Gastroesophageal sphincter (tissue), 4 donors: ENCODE measurements at regions not wholly inside any gene's neighbourhood (a gene's known extent, or its start where the extent isn't known, plus 50 kb on each side); places are given as distances from the start of the nearest gene placed in this dataset.
A peak's percentile ranks its signal among the peaks of the same experiment; 100 is the strongest.

Source experiments
- ATAC-seq: fragments of 150-250 bp; one replicate; pipeline ENCODE4 v1.9.1; 2016; ENCODE audit warnings: mild to moderate bottlenecking, moderate library complexity
- H3K27ac ChIP-seq, 4 donors: fragments of 200-600 bp; sonication (generic) in 3 of 4; 1 replicate in 3 of 4; 2 replicates in 1 of 4; pipeline ENCODE4 v1.5.1; 2016 to 2019
- H3K27me3 ChIP-seq: fragments of 200-600 bp; sonication (generic); one replicate; pipeline ENCODE4 v1.5.1; 2019
- H3K36me3 ChIP-seq, 2 donors: fragments of 200-600 bp; sonication (generic); one replicate each; pipeline ENCODE4 v1.5.1; 2019; ENCODE audit warnings: control low read depth in 1 of 2
- H3K4me1 ChIP-seq, 3 donors: fragments of 200-600 bp; sonication (generic); 1 replicate in 2 of 3; 2 replicates in 1 of 3; pipeline ENCODE4 v1.5.1; 2016 to 2019; ENCODE audit warnings: control low read depth in 2 of 3
- H3K4me3 ChIP-seq, 2 donors: fragments of 200-600 bp; sonication (generic); one replicate each; pipeline ENCODE4 v1.5.1; 2019; ENCODE audit warnings: mild to moderate bottlenecking in 1 of 2, moderate library complexity in 1 of 2
- H3K9me3 ChIP-seq, 3 donors: fragments of 200-600 bp; sonication (generic); one replicate each; pipeline ENCODE4 v1.5.1; 2017 to 2019; ENCODE audit warnings: control low read depth in 2 of 3
- CTCF ChIP-seq, 4 experiments: fragments of 200-600 bp in 2 of 4; fragments of 450-650 bp in 2 of 4; sonication (generic) in 1 of 4; IDR thresholded peaks; one replicate each; pipeline ENCODE4 v1.5.1; 2017 to 2019; ENCODE audit warnings: antibody characterized with exemption in 4 of 4, mild to moderate bottlenecking in 2 of 4, moderate library complexity in 2 of 4
- EP300 ChIP-seq: sonication (generic); formaldehyde crosslinking; IDR thresholded peaks from one replicate; pipeline ENCODE4 v1.6.1; 2017; ENCODE audit warnings: antibody characterized with exemption, mild to moderate bottlenecking
- POLR2A ChIP-seq, 2 donors: fragments of 450-650 bp; IDR thresholded peaks; one replicate each; pipeline ENCODE4 v1.6.1; 2017; ENCODE audit warnings: antibody characterized with exemption in 2 of 2, mild to moderate bottlenecking in 2 of 2, moderate library complexity in 1 of 2
- POLR2AphosphoS5 ChIP-seq: sonication (generic); formaldehyde crosslinking; IDR thresholded peaks from one replicate; pipeline ENCODE4 v1.6.1; 2017; ENCODE audit warnings: antibody characterized with exemption
- WGBS, 2 donors: methylation state at CpG; one replicate each; pipeline ENCODE4 v1.1.5; 2018; ENCODE audit warnings: low coverage in 1 of 2; 5-methylcytosine and 5-hydroxymethylcytosine counted together
- small RNA-seq, 4 donors: library from RNA; depleted of rRNA; stranded (forward); fragments of <200 nt; gene quantifications; one replicate each; pipeline ENCODE3, GENCODE V24; 2016

GRCh38 chr7:39894904-39895303, 55.2 kb upstream of the CDK13 start:
- H3K36me3 ChIP-seq, result no peaks in the 10 kb centered on the region
- ATAC-seq, result no peak
- WGBS, 2 donors, result 32 to 33% methylated on average over 1 to 2 of the region's 2 CpGs

DNA sequence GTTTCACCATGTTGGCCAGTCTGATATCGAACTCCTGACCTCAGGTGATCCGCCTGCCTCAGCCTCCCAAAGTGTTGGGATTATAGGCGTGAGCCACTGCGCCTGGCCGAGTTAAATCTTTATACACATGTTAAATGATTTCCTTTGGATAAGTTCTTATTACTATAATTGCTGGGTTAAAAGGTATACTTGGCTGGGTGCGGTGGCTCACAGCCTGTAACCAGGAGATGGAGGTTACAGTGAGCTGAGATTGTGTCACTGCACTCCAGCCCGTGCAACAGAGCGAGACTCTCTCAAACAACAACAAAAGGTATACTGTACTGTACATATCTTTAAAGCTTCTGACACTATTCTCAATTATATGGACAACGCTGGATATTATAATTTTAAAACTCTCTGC, 53.2 kb upstream of the CDK13 start:
- 86 to 90% methylated on average over 4 to 9 of the region's 9 CpGs for WGBS, 2 donors
- no peaks in the 10 kb centered on the region for H3K36me3 ChIP-seq
- H3K4me1 ChIP-seq, result peaks cover 0 to 6% (median 0%) of the 10 kb centered on the region in 3 donors
- H3K4me3 ChIP-seq, result peak overlapping the region in 1 of 2 donors; percentile 23
- TF ChIP-seq POLR2AphosphoS5, result no peak
- TF ChIP-seq EP300, result no peak
- TF ChIP-seq POLR2A (IDR thresholded peaks at IDR 0.05), result no peak
- TF ChIP-seq CTCF (IDR thresholded peaks at IDR 0.05), result no peak
- H3K27me3 ChIP-seq, result no peaks in the 10 kb centered on the region
- H3K9me3 ChIP-seq, result no peaks in the 10 kb centered on the region
- H3K27ac ChIP-seq, result no peak overlapping the region
- ATAC-seq, result no peak

More at GRCh38 chr7:39894904-39895303, 55.2 kb upstream of the CDK13 start:
- Histone ChIP-seq H3K4me3 (no peak overlapping the region), H3K27ac (no peak overlapping the region), H3K4me1 (peaks cover 0 to 6% (median 0%) of the 10 kb centered on the region in 3 donors), H3K9me3 (no peaks in the 10 kb centered on the region), H3K27me3 (peaks cover 4% of the 10 kb centered on the region)
- no peak for TF ChIP-seq POLR2AphosphoS5
- TF ChIP-seq POLR2A (IDR thresholded peaks at IDR 0.05), result no peak
- no peak for TF ChIP-seq EP300
- TF ChIP-seq CTCF (IDR thresholded peaks at IDR 0.05), result no peak

- no peak for ATAC-seq
- 25 to 36% methylated on average over 2 of the region's 2 CpGs for WGBS, 2 donors
- H3K27me3 ChIP-seq, result no peaks in the 10 kb centered on the region
- H3K27ac ChIP-seq, result no peak overlapping the region
- H3K36me3 ChIP-seq, result no peaks in the 10 kb centered on the region
- peaks cover 0 to 6% (median 0%) of the 10 kb centered on the region in 3 donors for H3K4me1 ChIP-seq
- no peaks in the 10 kb centered on the region for H3K9me3 ChIP-seq
- H3K4me3 ChIP-seq, result no peak overlapping the region
- TF ChIP-seq POLR2A (IDR thresholded peaks at IDR 0.05) (no peak), EP300 (no peak), POLR2AphosphoS5 (no peak), CTCF (IDR thresholded peaks at IDR 0.05) (no peak)
These were observed 51.2 kb upstream of the CDK13 start for GRCh38 chr7:39898867-39899266.

Small RNA genes in the stretch of these regions (small RNA-seq; reads per million reads assigned to genes)
- 0 reads per million in 4 donors for gene RN7SL496P
- gene RNU6-719P, result 0 reads per million in 4 donors
